GM12864 (cell line): ENCODE measurements at regions not wholly inside any gene's neighbourhood (a gene's known extent, or its start where the extent isn't known, plus 50 kb on each side); places are given as distances from the start of the nearest gene placed in this dataset.

Experiments used
- DNase-seq: peaks from one replicate; pipeline ENCODE4 v3.0.0-alpha.2; 2011; ENCODE audit warnings: low read depth
- H3K4me3 ChIP-seq: 2 replicates; pipeline ENCODE4 v1.5.1; 2011; ENCODE audit warnings: mild to moderate bottlenecking, low read depth, low read length, control low read depth
- CTCF ChIP-seq: IDR thresholded peaks from 2 replicates; pipeline ENCODE4 v1.5.1; 2011; ENCODE audit warnings: low read depth, mild to moderate bottlenecking, moderate library complexity, low read length, control low read depth, inconsistent platforms; ENCODE audit errors: missing control alignments

- DNase-seq: no peak
- H3K4me3 ChIP-seq: no peak overlapping the region
- TF ChIP-seq CTCF: no peak
Observed at GRCh38 chr5:90312027-90312426, 97.5 kb downstream of the CETN3 start.

GRCh38 chr5:90311401-90311800, 98.2 kb downstream of the CETN3 start:
- DNase-seq: no peak
- no peak for TF ChIP-seq CTCF
- no peak overlapping the region for H3K4me3 ChIP-seq

GRCh38 chr5:90308787-90309585, 100.6 kb downstream of the CETN3 start:
- no peak overlapping the region for H3K4me3 ChIP-seq
- TF ChIP-seq CTCF: no peak
- no peak for DNase-seq

- H3K4me3 ChIP-seq: no peak overlapping the region
- no peak for TF ChIP-seq CTCF
- DNase-seq: no peak
Observed at GRCh38 chr5:90307782-90308181, 101.8 kb downstream of the CETN3 start.

- no peak for TF ChIP-seq CTCF
- no peak for DNase-seq
- H3K4me3 ChIP-seq: no peak overlapping the region
Observed at GRCh38 chr5:90307322-90307721, 102.2 kb downstream of the CETN3 start.

- no peak overlapping the region for H3K4me3 ChIP-seq
- no peak for TF ChIP-seq CTCF
- no peak for DNase-seq
Observed at GRCh38 chr5:90306613-90307012, 102.9 kb downstream of the CETN3 start.
